Body of pancreas (tissue), 4 donors: ENCODE measurements at regions not wholly inside any gene's neighbourhood (a gene's known extent, or its start where the extent isn't known, plus 50 kb on each side); places are given as distances from the start of the nearest gene placed in this dataset.

Source experiments
- ATAC-seq: fragments of 150-250 bp; one replicate; pipeline ENCODE4 v1.9.1; 2016
- DNase-seq, 4 donors: peaks; one replicate each; pipeline ENCODE4 v3.0.0-alpha.2; 2019
- H3K27ac ChIP-seq, 4 donors: fragments of 200-600 bp; sonication (generic); 1 replicate in 3 of 4; 2 replicates in 1 of 4; pipeline versions ENCODE4 v1.5.1 to v1.6.1; 2016 to 2019; ENCODE audit warnings: mild to moderate bottlenecking in 1 of 4, mixed read lengths in 1 of 4, moderate library complexity in 1 of 4
- H3K27me3 ChIP-seq, 2 donors: fragments of 200-600 bp; sonication (generic); one replicate each; pipeline ENCODE4 v1.6.0; 2016; ENCODE audit warnings: mild to moderate bottlenecking in 1 of 2
- H3K36me3 ChIP-seq, 2 donors: fragments of 200-600 bp; sonication (generic); replicated peaks in 1 of 2; 2 replicates each; pipeline ENCODE4 v1.5.1; 2016; ENCODE audit warnings: low read depth in 2 of 2; ENCODE audit not compliant: insufficient read depth in 1 of 2
- H3K4me1 ChIP-seq: fragments of 200-600 bp; sonication (generic); one replicate; pipeline ENCODE4 v1.6.0; 2016
- H3K4me3 ChIP-seq, 2 donors: fragments of 200-600 bp; sonication (generic); 1 replicate in 1 of 2; 2 replicates in 1 of 2; pipeline ENCODE4 v1.5.1; 2016 to 2019
- H3K9me3 ChIP-seq, 3 donors: fragments of 200-600 bp; sonication (generic); 1 replicate in 2 of 3; 2 replicates in 1 of 3; pipeline ENCODE4 v1.5.1; 2016
- POLR2A ChIP-seq, 3 donors: fragments of 450-650 bp; IDR thresholded peaks; one replicate each; pipeline ENCODE4 v1.6.1; 2016; ENCODE audit warnings: antibody characterized with exemption in 3 of 3, mild to moderate bottlenecking in 2 of 3
- WGBS, 2 donors: methylation state at CpG; one replicate each; pipeline ENCODE4 v1.1.5; 2017; 5-methylcytosine and 5-hydroxymethylcytosine counted together
- intact Hi-C: fragments of 100-400 bp; cut with DNase I; formaldehyde crosslinking; loops from one replicate; pipeline ENCODE4 v1.15.1; 2023
- TF ChIP-seq, protein P1 (sequence below), 7 experiments: fragments of 450-650 bp in 4 of 7; fragments of 200-600 bp in 3 of 7; sonication (generic) in 3 of 7; IDR thresholded peaks; one replicate each; pipeline ENCODE4 v1.5.1; 2016 to 2019; ENCODE audit warnings: antibody characterized with exemption in 7 of 7

GRCh38 chr5:1728846-1729245, 70.8 kb downstream of the MRPL36 start:
- Histone ChIP-seq H3K4me3 (no peak overlapping the region), H3K9me3 (no peaks in the 10 kb centered on the region), H3K36me3 (no peaks in the 10 kb centered on the region), H3K27ac (no peak overlapping the region), H3K4me1 (no peaks in the 10 kb centered on the region), H3K27me3 (no peaks in the 10 kb centered on the region)
- no peak for ATAC-seq
- DNase-seq = no peak
- 76 to 81% methylated on average over 24 of the region's 24 CpGs for WGBS, 2 donors
- intact Hi-C loops = no loop called here
- TF ChIP-seq, protein P1, sequence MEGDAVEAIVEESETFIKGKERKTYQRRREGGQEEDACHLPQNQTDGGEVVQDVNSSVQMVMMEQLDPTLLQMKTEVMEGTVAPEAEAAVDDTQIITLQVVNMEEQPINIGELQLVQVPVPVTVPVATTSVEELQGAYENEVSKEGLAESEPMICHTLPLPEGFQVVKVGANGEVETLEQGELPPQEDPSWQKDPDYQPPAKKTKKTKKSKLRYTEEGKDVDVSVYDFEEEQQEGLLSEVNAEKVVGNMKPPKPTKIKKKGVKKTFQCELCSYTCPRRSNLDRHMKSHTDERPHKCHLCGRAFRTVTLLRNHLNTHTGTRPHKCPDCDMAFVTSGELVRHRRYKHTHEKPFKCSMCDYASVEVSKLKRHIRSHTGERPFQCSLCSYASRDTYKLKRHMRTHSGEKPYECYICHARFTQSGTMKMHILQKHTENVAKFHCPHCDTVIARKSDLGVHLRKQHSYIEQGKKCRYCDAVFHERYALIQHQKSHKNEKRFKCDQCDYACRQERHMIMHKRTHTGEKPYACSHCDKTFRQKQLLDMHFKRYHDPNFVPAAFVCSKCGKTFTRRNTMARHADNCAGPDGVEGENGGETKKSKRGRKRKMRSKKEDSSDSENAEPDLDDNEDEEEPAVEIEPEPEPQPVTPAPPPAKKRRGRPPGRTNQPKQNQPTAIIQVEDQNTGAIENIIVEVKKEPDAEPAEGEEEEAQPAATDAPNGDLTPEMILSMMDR (IDR thresholded peaks at IDR 0.05) = no peak
- TF ChIP-seq POLR2A (IDR thresholded peaks at IDR 0.05) = no peak

DNA sequence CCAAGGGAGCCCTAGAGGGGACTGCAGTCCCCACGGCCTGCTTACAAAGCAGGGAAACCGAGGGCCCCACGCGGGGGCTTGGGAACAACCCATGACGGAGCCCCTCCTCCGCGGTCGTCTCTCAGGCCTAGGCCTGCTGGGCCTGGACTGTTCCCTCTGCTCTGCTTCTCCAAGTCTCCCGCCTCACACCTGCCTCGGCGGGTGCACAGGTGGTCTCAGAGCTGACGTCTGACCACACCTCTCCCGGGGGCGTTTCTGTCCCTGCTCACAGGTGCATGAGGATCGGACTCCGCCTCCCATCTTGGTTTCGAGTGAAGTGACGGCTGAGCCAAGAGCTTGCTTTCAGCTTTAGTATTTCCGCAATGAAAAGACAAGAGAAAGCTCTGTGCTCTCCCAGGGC, 72.1 kb downstream of the MRPL36 start:
- Histone ChIP-seq H3K27me3 (no peaks in the 10 kb centered on the region), H3K36me3 (no peaks in the 10 kb centered on the region)

DNA sequence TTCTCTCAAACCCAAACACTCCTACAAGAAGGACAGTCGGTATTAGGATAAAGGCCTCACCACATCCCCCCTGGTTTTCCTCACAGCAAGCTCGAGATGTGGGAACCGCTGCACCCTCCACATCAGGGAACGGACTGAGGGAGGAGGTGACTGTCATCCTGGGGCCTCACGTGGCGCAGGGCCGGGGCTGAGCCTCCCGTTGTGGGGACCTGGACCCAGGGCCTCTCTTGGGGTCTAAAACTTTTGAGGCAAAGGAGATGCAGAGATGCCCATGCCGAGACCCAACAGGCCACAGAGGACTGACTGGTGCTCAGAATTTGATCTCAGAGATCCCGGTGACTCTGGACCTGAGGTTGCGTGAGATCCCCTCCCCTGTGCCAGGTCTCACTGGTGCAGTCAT, 72.7 kb downstream of the MRPL36 start:
- Histone ChIP-seq H3K27ac (no peak overlapping the region), H3K9me3 (no peaks in the 10 kb centered on the region), H3K4me1 (no peaks in the 10 kb centered on the region), H3K4me3 (no peak overlapping the region), H3K27me3 (no peaks in the 10 kb centered on the region), H3K36me3 (no peaks in the 10 kb centered on the region)
- ATAC-seq (no peak), DNase-seq (no peak)
- TF ChIP-seq, protein P1 (IDR thresholded peaks at IDR 0.05) = no peak
- TF ChIP-seq POLR2A (IDR thresholded peaks at IDR 0.05) = no peak
- 87 to 88% methylated on average over 7 to 11 of the region's 11 CpGs for WGBS, 2 donors
- intact Hi-C loops = no loop called here

More for the DNA sequence above, 72.1 kb downstream of the MRPL36 start:
- DNase-seq (no peak), ATAC-seq (no peak)
- Histone ChIP-seq H3K4me1 (no peaks in the 10 kb centered on the region), H3K9me3 (no peaks in the 10 kb centered on the region), H3K27ac (no peak overlapping the region), H3K4me3 (no peak overlapping the region)
- no peak for TF ChIP-seq POLR2A (IDR thresholded peaks at IDR 0.05)
- TF ChIP-seq, protein P1 (IDR thresholded peaks at IDR 0.05) = no peak
- 70 to 78% methylated on average over 19 of the region's 19 CpGs for WGBS, 2 donors
- intact Hi-C loops = no loop called here

- intact Hi-C loops = no loop called here
- no peaks in the 10 kb centered on the region for H3K36me3 ChIP-seq
- DNase-seq (no peak), ATAC-seq (no peak)
- no peaks in the 10 kb centered on the region for H3K9me3 ChIP-seq
- 80 to 83% methylated on average over 10 of the region's 11 CpGs for WGBS, 2 donors
- no peak overlapping the region for H3K4me3 ChIP-seq
- TF ChIP-seq POLR2A (IDR thresholded peaks at IDR 0.05) = no peak
- TF ChIP-seq, protein P1 (IDR thresholded peaks at IDR 0.05) = no peak
- H3K27me3 ChIP-seq = no peaks in the 10 kb centered on the region
- no peak overlapping the region for H3K27ac ChIP-seq
- no peaks in the 10 kb centered on the region for H3K4me1 ChIP-seq
Measured at GRCh38 chr5:1726469-1726865, 73.2 kb downstream of the MRPL36 start.

GRCh38 chr5:1725641-1726468, 73.8 kb downstream of the MRPL36 start:
- ATAC-seq = no peak
- DNase-seq = no peak
- H3K27me3 ChIP-seq = no peaks in the 10 kb centered on the region

More at GRCh38 chr5:1725641-1726468, 73.8 kb downstream of the MRPL36 start:
- WGBS, 2 donors = 59 to 66% methylated on average over 28 to 41 of the region's 41 CpGs
- no peaks in the 10 kb centered on the region for H3K9me3 ChIP-seq
- H3K4me3 ChIP-seq = no peak overlapping the region
- no peak overlapping the region for H3K27ac ChIP-seq
- no peaks in the 10 kb centered on the region for H3K36me3 ChIP-seq
- no peaks in the 10 kb centered on the region for H3K4me1 ChIP-seq
- intact Hi-C loops = no loop called here
- TF ChIP-seq, protein P1 (IDR thresholded peaks at IDR 0.05) = no peak
- TF ChIP-seq POLR2A (IDR thresholded peaks at IDR 0.05) = no peak
